ENCODE measurements at regions not wholly inside any gene's neighbourhood (a gene's known extent, or its start where the extent isn't known, plus 50 kb on each side); places are given as distances from the start of the nearest gene placed in this dataset.

DNA sequence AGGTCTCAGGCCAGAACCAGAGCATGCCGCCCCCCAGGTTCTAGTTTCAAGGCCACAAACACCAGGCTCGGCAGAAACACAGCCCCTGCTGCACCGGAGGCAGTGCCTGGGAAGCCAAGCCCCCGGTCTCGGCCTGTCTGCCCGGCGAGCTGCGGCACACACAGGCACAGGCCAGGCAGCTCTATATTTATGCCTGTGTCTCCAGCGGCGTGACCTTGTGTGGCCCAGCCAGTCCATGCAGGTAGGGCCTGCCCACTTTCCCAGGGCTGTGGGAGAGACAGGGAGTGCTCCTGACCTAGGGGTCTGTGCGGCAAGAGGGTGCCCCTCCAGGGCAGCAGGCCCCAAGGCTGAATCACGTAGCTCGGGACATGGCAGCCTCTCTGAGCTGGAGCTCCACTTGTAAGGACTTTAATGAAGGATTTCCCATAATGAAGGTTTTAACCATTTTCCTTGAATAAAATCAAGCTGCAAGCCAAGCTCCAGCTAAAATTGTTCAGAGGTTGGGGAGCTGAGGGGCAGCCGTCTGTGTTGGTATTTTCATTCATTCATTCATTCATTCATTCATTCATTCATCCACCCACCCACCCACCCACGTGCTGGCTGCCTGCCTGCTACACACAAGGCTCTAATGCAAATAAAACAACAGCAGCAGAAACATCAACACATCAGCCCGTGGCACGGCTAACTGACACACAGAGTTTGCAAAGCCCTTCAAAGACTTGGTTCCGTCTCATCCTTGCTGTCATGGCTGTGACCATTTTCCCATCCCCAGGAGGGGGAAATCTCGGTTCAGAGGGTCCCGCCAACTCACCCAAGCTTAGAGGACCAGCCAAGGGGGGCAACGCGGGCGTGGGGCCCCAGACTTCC lies 92.0 kb downstream of the RFLNA start:
- H3K4me1 ChIP-seq (ENCODE audit: insufficient read depth, insufficient read length), result peaks cover 54% of the 10 kb centered on the region
- no peak overlapping the region for H3K4me3 ChIP-seq (ENCODE audit: insufficient read length, low read depth)
- TF ChIP-seq ZNF274 (IDR thresholded peaks at IDR 0.05; ENCODE audit: low read depth, low read length) (no peak), SUZ12 (IDR thresholded peaks at IDR 0.05; ENCODE audit: extremely low read depth, insufficient read depth, insufficient read length) (no peak), YY1 (IDR thresholded peaks at IDR 0.05; ENCODE audit: insufficient read depth, insufficient read length) (no peak)
- peaks cover 56% of the 10 kb centered on the region for H3K36me3 ChIP-seq (ENCODE audit: insufficient read depth, insufficient read length, low read length)
- no peaks in the 10 kb centered on the region for H3K27me3 ChIP-seq (ENCODE audit: insufficient read depth, insufficient read length)
- no peaks in the 10 kb centered on the region for H3K9me3 ChIP-seq (ENCODE audit: insufficient read depth, low read length)
- no peak for DNase-seq (ENCODE audit: low read depth, low spot score)
- peak overlapping the region; percentile 62 for H3K9ac ChIP-seq (ENCODE audit: insufficient read length, low read depth)

DNA sequence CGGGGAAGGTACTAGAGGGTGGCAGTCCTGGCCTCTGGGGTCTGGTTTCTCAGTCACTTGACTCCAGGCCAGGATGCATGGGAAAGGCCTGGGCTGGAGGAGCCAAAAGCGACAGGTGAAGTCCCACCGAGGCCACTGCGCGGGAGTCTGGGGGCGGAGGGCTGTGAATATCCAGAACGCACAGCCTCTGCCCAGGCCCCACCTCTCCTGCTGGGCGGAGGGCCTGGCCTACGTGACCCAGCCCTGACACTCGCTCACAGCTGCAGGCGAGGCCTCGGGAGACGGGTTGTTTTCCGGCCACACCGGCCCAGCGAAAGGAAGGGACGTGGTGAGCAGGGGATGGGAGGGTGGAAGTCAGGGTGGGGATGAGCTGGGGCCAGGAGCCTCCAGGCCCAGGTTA lies 91.2 kb downstream of the RFLNA start:
- no peak overlapping the region for H3K4me3 ChIP-seq (ENCODE audit: insufficient read length, low read depth)
- peaks cover 57% of the 10 kb centered on the region for H3K36me3 ChIP-seq (ENCODE audit: insufficient read depth, insufficient read length, low read length)
- no peak for DNase-seq (ENCODE audit: low read depth, low spot score)
- H3K4me1 ChIP-seq (ENCODE audit: insufficient read depth, insufficient read length), result peaks cover 56% of the 10 kb centered on the region
- H3K9ac ChIP-seq (ENCODE audit: insufficient read length, low read depth), result peak overlapping the region; percentile 62
- TF ChIP-seq YY1 (IDR thresholded peaks at IDR 0.05; ENCODE audit: insufficient read depth, insufficient read length), result no peak
- TF ChIP-seq ZNF274 (IDR thresholded peaks at IDR 0.05; ENCODE audit: low read depth, low read length), result no peak
- no peak for TF ChIP-seq SUZ12 (IDR thresholded peaks at IDR 0.05; ENCODE audit: extremely low read depth, insufficient read depth, insufficient read length)
- H3K9me3 ChIP-seq (ENCODE audit: insufficient read depth, low read length), result no peaks in the 10 kb centered on the region
- H3K27me3 ChIP-seq (ENCODE audit: insufficient read depth, insufficient read length), result no peaks in the 10 kb centered on the region

DNA sequence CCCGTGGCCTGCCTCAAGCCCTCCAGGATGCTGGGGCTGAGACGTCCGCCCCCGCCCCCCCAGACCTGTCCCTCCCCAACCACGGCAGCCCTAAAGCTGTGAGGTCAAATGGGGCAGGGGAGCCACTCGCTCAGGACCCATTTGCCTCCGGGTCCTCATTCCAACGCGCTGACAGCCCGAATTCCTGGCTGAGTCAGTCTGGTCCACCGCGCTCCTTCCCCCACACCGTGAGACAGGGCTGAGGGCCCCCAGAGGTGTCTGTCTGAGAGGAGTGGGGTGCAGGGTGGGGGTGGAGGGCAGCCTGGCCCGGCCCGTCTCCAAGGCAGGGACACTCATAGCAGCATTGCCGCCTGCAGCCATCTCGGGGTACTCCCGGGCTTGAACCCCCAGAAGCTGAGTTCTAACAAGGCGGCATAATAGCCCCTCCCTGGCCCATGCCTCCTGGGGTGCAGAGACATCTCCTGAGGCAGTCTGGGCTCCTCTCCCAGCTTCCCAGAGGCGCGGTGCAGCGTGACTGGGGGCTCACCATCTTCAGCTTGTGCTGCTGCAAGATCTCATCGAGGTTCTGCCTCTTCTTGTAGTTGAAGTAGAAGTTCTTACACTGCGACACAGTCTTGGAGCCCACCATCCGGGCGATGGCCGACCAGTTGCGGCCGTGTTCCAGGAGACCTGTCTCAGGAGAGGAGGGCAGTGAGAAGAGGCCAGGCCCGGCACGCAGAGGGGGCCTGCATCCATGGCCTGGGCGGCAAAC lies 90.5 kb downstream of the RFLNA start:
- no peaks in the 10 kb centered on the region for H3K27me3 ChIP-seq (ENCODE audit: insufficient read depth, insufficient read length)
- TF ChIP-seq ZNF274 (IDR thresholded peaks at IDR 0.05; ENCODE audit: low read depth, low read length) (no peak), YY1 (IDR thresholded peaks at IDR 0.05; ENCODE audit: insufficient read depth, insufficient read length) (no peak)
- H3K4me1 ChIP-seq (ENCODE audit: insufficient read depth, insufficient read length), result peaks cover 57% of the 10 kb centered on the region
- no peaks in the 10 kb centered on the region for H3K9me3 ChIP-seq (ENCODE audit: insufficient read depth, low read length)
- H3K9ac ChIP-seq (ENCODE audit: insufficient read length, low read depth), result peak overlapping the region; percentile 62
- peak; percentile 69 for DNase-seq (ENCODE audit: low read depth, low spot score)
- no peak overlapping the region for H3K4me3 ChIP-seq (ENCODE audit: insufficient read length, low read depth)
- H3K36me3 ChIP-seq (ENCODE audit: insufficient read depth, insufficient read length, low read length), result peaks cover 61% of the 10 kb centered on the region

DNA sequence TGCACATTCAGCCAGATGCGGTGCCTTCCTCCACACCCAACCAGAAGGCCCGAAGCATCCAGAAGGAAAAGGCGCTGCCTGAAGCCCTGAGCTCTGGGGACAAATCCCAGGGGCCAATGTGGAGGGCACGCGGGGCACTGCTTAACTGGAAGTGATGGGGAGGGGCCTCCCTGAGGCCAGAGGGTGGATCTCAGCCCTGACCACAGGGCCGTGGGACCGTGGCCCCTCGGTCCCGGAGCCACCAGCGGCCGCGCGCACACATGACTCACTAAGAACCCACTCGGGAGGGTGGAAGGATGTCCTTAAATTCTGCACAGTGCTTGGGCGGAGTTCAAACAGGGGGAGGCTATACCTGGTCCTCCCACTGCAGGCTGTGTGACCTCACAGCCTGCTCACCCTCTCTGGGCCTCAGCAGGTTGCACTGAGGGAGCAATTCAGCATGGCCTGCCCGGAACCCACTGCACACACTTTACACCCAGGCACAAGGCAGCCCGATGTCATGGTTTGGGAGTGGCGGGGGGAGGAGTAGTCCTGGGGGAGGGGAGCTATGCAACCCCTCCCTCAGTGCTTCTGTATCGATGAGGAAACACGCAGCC lies 89.5 kb downstream of the RFLNA start:
- TF ChIP-seq YY1 (IDR thresholded peaks at IDR 0.05; ENCODE audit: insufficient read depth, insufficient read length) (no peak), SUZ12 (IDR thresholded peaks at IDR 0.05; ENCODE audit: extremely low read depth, insufficient read depth, insufficient read length) (no peak), ZNF274 (IDR thresholded peaks at IDR 0.05; ENCODE audit: low read depth, low read length) (no peak)
- DNase-seq (ENCODE audit: low read depth, low spot score), result no peak
- no peak overlapping the region for H3K4me3 ChIP-seq (ENCODE audit: insufficient read length, low read depth)
- H3K36me3 ChIP-seq (ENCODE audit: insufficient read depth, insufficient read length, low read length), result peaks cover 71% of the 10 kb centered on the region
- H3K9me3 ChIP-seq (ENCODE audit: insufficient read depth, low read length), result no peaks in the 10 kb centered on the region
- peak overlapping the region; percentile 53 for H3K9ac ChIP-seq (ENCODE audit: insufficient read length, low read depth)
- peaks cover 57% of the 10 kb centered on the region for H3K4me1 ChIP-seq (ENCODE audit: insufficient read depth, insufficient read length)
- no peaks in the 10 kb centered on the region for H3K27me3 ChIP-seq (ENCODE audit: insufficient read depth, insufficient read length)

DNA sequence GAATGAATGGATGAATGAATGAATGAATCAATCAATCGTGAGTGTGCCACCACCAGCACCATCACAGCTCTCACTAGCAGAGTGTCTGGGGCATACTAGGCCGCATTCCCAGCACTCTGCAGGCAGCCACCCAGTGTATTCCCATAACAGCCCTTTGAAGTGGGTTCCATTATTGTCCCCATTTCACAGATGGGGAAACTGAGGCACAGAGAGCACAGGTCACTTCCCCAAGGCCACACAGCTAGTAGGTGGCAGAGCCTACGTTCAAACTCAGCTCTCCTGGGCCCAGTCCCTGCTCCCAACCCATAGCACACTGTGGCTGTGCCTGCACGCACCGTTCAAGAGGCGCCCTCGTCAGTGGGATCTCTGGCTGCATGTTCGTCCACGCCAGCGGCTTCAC lies 88.1 kb downstream of the RFLNA start:
- no peak overlapping the region for H3K4me3 ChIP-seq (ENCODE audit: insufficient read length, low read depth)
- peaks cover 80% of the 10 kb centered on the region for H3K36me3 ChIP-seq (ENCODE audit: insufficient read depth, insufficient read length, low read length)
- H3K9ac ChIP-seq (ENCODE audit: insufficient read length, low read depth), result no peak overlapping the region
- H3K9me3 ChIP-seq (ENCODE audit: insufficient read depth, low read length), result no peaks in the 10 kb centered on the region
- TF ChIP-seq ZNF274 (IDR thresholded peaks at IDR 0.05; ENCODE audit: low read depth, low read length) (no peak), YY1 (IDR thresholded peaks at IDR 0.05; ENCODE audit: insufficient read depth, insufficient read length) (no peak), SUZ12 (IDR thresholded peaks at IDR 0.05; ENCODE audit: extremely low read depth, insufficient read depth, insufficient read length) (no peak)
- DNase-seq (ENCODE audit: low read depth, low spot score), result no peak
- H3K4me1 ChIP-seq (ENCODE audit: insufficient read depth, insufficient read length), result peaks cover 55% of the 10 kb centered on the region
- H3K27me3 ChIP-seq (ENCODE audit: insufficient read depth, insufficient read length), result no peaks in the 10 kb centered on the region

DNA sequence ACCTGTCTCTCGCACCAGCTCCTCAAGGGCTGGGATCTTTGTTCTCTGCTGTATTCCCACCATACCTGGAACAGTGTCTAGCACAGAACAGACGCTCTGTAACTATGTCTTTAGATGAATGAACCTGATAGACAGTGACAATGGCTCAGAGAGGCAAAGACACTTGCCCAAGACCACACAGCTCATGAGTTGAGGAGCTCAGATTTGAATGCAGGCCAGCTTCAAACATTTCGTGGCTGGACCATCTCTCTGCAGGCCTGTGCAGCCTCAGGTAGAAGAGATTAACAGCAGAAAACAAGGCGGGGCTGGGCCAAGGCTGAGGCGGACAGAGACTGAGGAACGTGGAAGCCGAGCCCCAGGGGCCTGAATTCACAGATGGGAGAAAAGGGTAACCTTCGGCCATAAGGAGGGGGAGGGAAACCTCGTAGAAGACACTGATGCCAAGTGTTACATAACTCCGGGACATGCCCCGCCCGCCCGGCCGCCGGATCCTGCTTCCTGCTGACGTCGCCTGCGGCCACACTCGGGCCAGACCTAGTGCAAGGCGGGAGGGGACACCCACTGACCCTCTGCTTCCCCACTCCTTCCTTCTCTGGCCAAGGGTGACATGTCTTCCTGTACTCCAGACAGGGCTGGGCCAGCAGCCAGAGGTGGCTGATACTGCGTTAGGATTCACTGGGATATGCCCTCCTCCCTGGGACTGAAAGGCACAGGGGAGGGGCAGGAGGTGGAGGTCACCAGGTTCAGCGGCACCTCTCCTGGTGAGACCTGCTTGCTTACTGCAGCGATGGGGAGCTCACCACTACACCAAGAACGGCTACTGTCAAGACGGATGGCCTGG lies 86.8 kb downstream of the RFLNA start:
- H3K27me3 ChIP-seq (ENCODE audit: insufficient read depth, insufficient read length), result no peaks in the 10 kb centered on the region
- H3K4me1 ChIP-seq (ENCODE audit: insufficient read depth, insufficient read length), result peaks cover 48% of the 10 kb centered on the region
- DNase-seq (ENCODE audit: low read depth, low spot score), result no peak
- no peak overlapping the region for H3K9ac ChIP-seq (ENCODE audit: insufficient read length, low read depth)
- H3K4me3 ChIP-seq (ENCODE audit: insufficient read length, low read depth), result no peak overlapping the region
- H3K9me3 ChIP-seq (ENCODE audit: insufficient read depth, low read length), result no peaks in the 10 kb centered on the region
- TF ChIP-seq SUZ12 (IDR thresholded peaks at IDR 0.05; ENCODE audit: extremely low read depth, insufficient read depth, insufficient read length) (no peak), ZNF274 (IDR thresholded peaks at IDR 0.05; ENCODE audit: low read depth, low read length) (no peak), YY1 (IDR thresholded peaks at IDR 0.05; ENCODE audit: insufficient read depth, insufficient read length) (no peak)
- peaks cover 87% of the 10 kb centered on the region for H3K36me3 ChIP-seq (ENCODE audit: insufficient read depth, insufficient read length, low read length)
